ENCODE measurements at regions not wholly inside any gene's neighbourhood (a gene's known extent, or its start where the extent isn't known, plus 50 kb on each side); places are given as distances from the start of the nearest gene placed in this dataset.
A peak's percentile ranks its signal among the peaks of the same experiment; 100 is the strongest.

DNA sequence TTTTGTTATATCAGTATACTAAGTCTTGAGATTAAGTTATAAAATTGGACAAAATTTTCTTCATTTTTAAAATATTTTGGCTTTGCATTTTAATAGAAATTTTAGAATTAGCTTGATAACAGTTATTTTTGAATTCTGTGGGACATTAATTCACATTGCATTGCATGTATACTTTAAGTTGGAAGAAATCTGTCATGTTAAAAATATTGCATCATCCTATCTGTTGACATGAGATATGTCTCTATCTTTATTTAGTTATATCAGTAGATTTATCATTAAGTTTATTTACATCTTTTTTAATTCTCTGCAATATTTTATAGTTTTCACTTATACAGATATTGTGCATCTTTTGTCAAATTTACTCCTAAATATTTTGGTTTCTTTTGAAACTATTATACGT, 904.6 kb upstream of the NR2F2 start:
- 6% methylated on average over 1 of the region's 1 CpG for WGBS (ENCODE audit: low lambda C conversion rate)
- Histone ChIP-seq H4K20me1 (ENCODE audit: insufficient read depth, low read length) (no peaks in the 10 kb centered on the region), H2AFZ (ENCODE audit: low read length) (no peak overlapping the region), H3K36me3 (replicated peaks in 1 of 2; ENCODE audit: control insufficient read depth in 1 of 2, insufficient read depth in 2 of 2, low read length in 2 of 2) (no peaks in the 10 kb centered on the region), H3K4me2 (ENCODE audit: low read depth, low read length) (no peak overlapping the region), H3K9me3 (ENCODE audit: low read length) (peaks cover 84% of the 10 kb centered on the region), H3K4me3 (replicated peaks in 1 of 3; ENCODE audit: insufficient read depth in 1 of 3, low read depth in 2 of 3, low read length in 3 of 3) (no peak overlapping the region), H3K27ac (ENCODE audit: extremely low read length, insufficient read depth, low read length) (no peak overlapping the region), H3K9ac (ENCODE audit: insufficient read depth, low read depth, low read length) (no peak overlapping the region), H3K27me3 (ENCODE audit: control insufficient read depth in 1 of 2, insufficient read depth in 2 of 2, low read length in 2 of 2) (no peaks in the 10 kb centered on the region), H3K79me2 (ENCODE audit: insufficient read depth, low read length) (no peaks in the 10 kb centered on the region), H3K4me1 (ENCODE audit: insufficient read depth, low read length) (no peaks in the 10 kb centered on the region)
- in situ Hi-C loops (cut with HindIII; ENCODE audit: extremely low pct_ligation_motif_present, low pct_unique_long_range_greater_than_20kb) (no loop called here), intact Hi-C loops (cut with micrococcal nuclease; ENCODE audit: unreplicated experiment) (no loop called here)
- FAIRE-seq (no peak), ATAC-seq (no peak), DNase-seq (ENCODE audit: low spot score) (no peak)
- BruUV-seq (replicated peaks), result no TSS peak
- TF ChIP-seq ATAD3A (CRISPR knock-in tag; IDR thresholded peaks at IDR 0.05) (no peak), CEBPB (IDR thresholded peaks at IDR 0.05; ENCODE audit: borderline replicate concordance, low read depth, low read length) (peak; percentile 44; the same call in 1 of the 2 replicates), PATZ1 (CRISPR knock-in tag; IDR thresholded peaks at IDR 0.05) (no peak), SRY (CRISPR knock-in tag; IDR thresholded peaks at IDR 0.05) (no peak), ATF7 (IDR thresholded peaks at IDR 0.05) (peak; percentile 51), ATF7 (CRISPR knock-in tag; IDR thresholded peaks at IDR 0.05) (no peak)
- TF ChIP-seq, protein P1, sequence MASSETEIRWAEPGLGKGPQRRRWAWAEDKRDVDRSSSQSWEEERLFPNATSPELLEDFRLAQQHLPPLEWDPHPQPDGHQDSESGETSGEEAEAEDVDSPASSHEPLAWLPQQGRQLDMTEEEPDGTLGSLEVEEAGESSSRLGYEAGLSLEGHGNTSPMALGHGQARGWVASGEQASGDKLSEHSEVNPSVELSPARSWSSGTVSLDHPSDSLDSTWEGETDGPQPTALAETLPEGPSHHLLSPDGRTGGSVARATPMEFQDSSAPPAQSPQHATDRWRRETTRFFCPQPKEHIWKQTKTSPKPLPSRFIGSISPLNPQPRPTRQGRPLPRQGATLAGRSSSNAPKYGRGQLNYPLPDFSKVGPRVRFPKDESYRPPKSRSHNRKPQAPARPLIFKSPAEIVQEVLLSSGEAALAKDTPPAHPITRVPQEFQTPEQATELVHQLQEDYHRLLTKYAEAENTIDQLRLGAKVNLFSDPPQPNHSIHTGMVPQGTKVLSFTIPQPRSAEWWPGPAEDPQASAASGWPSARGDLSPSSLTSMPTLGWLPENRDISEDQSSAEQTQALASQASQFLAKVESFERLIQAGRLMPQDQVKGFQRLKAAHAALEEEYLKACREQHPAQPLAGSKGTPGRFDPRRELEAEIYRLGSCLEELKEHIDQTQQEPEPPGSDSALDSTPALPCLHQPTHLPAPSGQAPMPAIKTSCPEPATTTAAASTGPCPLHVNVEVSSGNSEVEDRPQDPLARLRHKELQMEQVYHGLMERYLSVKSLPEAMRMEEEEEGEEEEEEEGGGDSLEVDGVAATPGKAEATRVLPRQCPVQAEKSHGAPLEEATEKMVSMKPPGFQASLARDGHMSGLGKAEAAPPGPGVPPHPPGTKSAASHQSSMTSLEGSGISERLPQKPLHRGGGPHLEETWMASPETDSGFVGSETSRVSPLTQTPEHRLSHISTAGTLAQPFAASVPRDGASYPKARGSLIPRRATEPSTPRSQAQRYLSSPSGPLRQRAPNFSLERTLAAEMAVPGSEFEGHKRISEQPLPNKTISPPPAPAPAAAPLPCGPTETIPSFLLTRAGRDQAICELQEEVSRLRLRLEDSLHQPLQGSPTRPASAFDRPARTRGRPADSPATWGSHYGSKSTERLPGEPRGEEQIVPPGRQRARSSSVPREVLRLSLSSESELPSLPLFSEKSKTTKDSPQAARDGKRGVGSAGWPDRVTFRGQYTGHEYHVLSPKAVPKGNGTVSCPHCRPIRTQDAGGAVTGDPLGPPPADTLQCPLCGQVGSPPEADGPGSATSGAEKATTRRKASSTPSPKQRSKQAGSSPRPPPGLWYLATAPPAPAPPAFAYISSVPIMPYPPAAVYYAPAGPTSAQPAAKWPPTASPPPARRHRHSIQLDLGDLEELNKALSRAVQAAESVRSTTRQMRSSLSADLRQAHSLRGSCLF (CRISPR knock-in tag; IDR thresholded peaks at IDR 0.05; ENCODE audit: borderline replicate concordance), result no peak
- ChIA-PET POLR2A (no interaction called here), CTCF (ENCODE audit: low intra/inter-chr PET ratio, low total read pairs) (no interaction called here)
